AG04450 (cell line): ENCODE measurements at regions not wholly inside any gene's neighbourhood (a gene's known extent, or its start where the extent isn't known, plus 50 kb on each side); places are given as distances from the start of the nearest gene placed in this dataset.

Experiments used
- CTCF ChIA-PET: fragments of 300-600, 350-600 bp; formaldehyde crosslinking; extraction: SDS; loops from one replicate; lab custom pipeline; 2022; ENCODE audit warnings: antibody characterized with exemption, inconsistent platforms; lab: Charles Lee
- POLR2A ChIA-PET: fragments of 350-600 bp; formaldehyde crosslinking; extraction: SDS; loops from one replicate; lab custom pipeline; 2021; ENCODE audit warnings: antibody characterized with exemption, inconsistent platforms; lab: Yijun Ruan, JAX
- DNase-seq: peaks from one replicate; pipeline ENCODE4 v3.0.0-alpha.2; 2011; ENCODE audit warnings: low read depth, low spot score
- H3K27ac ChIP-seq: one replicate; pipeline ENCODE4 v1.5.1; 2012; ENCODE audit warnings: low read depth, low read length, control low read depth
- H3K27me3 ChIP-seq: one replicate; pipeline ENCODE4 v1.6.0; 2012; ENCODE audit warnings: low read length; ENCODE audit not compliant: control insufficient read depth, insufficient read depth
- H3K4me3 ChIP-seq: 2 replicates; pipeline ENCODE4 v1.5.1; 2011; ENCODE audit warnings: mild to moderate bottlenecking, low read depth, low read length, control low read depth
- H3K9me3 ChIP-seq: 2 replicates; pipeline ENCODE4 v1.5.1; 2012; ENCODE audit warnings: low read length; ENCODE audit not compliant: control insufficient read depth, insufficient read depth
- TF ChIP-seq, protein P1 (sequence below): IDR thresholded peaks from 2 replicates; pipeline ENCODE4 v1.5.1; 2011; ENCODE audit warnings: low read depth, low read length, control low read depth, inconsistent platforms

GRCh38 chr6:115832186-115832585 is 228.5 kb downstream of the FRK start:
- CTCF ChIA-PET, result interaction anchor here (0.8 kb wide), 1 partner anchor 172 kb away, joined by 4 read pairs; no protein-coding TSS in a partner anchor
- DNase-seq, result no peak
- TF ChIP-seq, protein P1, sequence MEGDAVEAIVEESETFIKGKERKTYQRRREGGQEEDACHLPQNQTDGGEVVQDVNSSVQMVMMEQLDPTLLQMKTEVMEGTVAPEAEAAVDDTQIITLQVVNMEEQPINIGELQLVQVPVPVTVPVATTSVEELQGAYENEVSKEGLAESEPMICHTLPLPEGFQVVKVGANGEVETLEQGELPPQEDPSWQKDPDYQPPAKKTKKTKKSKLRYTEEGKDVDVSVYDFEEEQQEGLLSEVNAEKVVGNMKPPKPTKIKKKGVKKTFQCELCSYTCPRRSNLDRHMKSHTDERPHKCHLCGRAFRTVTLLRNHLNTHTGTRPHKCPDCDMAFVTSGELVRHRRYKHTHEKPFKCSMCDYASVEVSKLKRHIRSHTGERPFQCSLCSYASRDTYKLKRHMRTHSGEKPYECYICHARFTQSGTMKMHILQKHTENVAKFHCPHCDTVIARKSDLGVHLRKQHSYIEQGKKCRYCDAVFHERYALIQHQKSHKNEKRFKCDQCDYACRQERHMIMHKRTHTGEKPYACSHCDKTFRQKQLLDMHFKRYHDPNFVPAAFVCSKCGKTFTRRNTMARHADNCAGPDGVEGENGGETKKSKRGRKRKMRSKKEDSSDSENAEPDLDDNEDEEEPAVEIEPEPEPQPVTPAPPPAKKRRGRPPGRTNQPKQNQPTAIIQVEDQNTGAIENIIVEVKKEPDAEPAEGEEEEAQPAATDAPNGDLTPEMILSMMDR, result no peak
- no peaks in the 10 kb centered on the region for H3K27me3 ChIP-seq
- H3K9me3 ChIP-seq, result peaks cover 2% of the 10 kb centered on the region; the same call in 1 of the 2 replicates
- POLR2A ChIA-PET, result no interaction called here
- H3K27ac ChIP-seq, result no peak overlapping the region
- H3K4me3 ChIP-seq, result no peak overlapping the region

DNA sequence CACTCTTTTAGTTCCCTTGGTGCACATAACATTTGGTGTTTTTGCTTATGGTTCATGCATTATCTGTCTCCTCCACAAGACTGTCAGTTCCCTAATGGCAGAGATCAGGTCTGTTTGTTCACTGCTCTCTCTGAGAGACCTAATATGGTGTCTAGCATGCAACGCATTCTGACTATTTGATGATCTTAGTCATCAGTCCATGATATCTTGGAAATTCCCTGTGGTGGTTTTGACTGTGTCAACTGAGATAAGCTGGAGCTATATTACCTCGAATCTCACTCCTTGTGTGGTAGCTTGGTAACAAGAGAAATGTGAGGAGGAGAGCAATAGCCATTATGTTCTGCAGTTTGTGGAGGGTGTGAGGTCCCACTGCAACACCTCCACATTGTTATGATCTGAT is 229.8 kb downstream of the FRK start:
- ChIA-PET POLR2A (no interaction called here), CTCF (no interaction called here)
- H3K9me3 ChIP-seq, result peaks cover 2% of the 10 kb centered on the region; the same call in 1 of the 2 replicates
- H3K27ac ChIP-seq, result no peak overlapping the region
- no peak for DNase-seq
- no peak overlapping the region for H3K4me3 ChIP-seq
- TF ChIP-seq, protein P1, result no peak
- H3K27me3 ChIP-seq, result no peaks in the 10 kb centered on the region

GRCh38 chr6:115821798-115822197 is 238.9 kb downstream of the FRK start:
- H3K27me3 ChIP-seq, result no peaks in the 10 kb centered on the region
- POLR2A ChIA-PET, result no interaction called here
- TF ChIP-seq, protein P1, result no peak
- CTCF ChIA-PET, result no interaction called here
- DNase-seq, result no peak
- no peak overlapping the region for H3K4me3 ChIP-seq
- no peaks in the 10 kb centered on the region for H3K9me3 ChIP-seq
- no peak overlapping the region for H3K27ac ChIP-seq

DNA sequence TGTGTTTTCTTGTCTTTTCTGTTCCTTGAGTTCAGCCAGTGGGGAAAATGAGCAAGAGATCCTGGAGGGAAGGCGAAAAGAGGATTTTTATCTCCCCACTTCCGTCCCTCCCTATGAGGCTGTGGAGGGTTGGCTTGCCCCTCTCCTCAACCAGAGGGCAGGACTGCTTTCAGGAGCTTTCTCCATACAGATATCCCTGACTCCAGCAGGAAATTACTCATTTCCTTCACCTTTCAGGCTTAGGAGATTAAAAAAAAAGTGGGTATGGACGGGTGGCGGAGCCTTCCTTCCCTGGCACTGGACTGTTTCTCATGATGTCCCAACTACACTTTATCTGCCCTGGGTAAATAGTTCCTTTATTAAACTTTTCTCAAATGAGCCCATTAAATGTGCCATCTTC is 241.2 kb downstream of the FRK start:
- Histone ChIP-seq H3K9me3 (no peaks in the 10 kb centered on the region), H3K27me3 (no peaks in the 10 kb centered on the region), H3K27ac (no peak overlapping the region), H3K4me3 (no peak overlapping the region)
- ChIA-PET POLR2A (no interaction called here), CTCF (no interaction called here)
- TF ChIP-seq, protein P1, result no peak
- no peak for DNase-seq

- H3K27me3 ChIP-seq, result no peaks in the 10 kb centered on the region
- DNase-seq, result no peak
- POLR2A ChIA-PET, result no interaction called here
- H3K27ac ChIP-seq, result no peak overlapping the region
- no peaks in the 10 kb centered on the region for H3K9me3 ChIP-seq
- TF ChIP-seq, protein P1, result no peak
- no peak overlapping the region for H3K4me3 ChIP-seq
- CTCF ChIA-PET, result no interaction called here
Observed at GRCh38 chr6:115817161-115817560, 243.5 kb downstream of the FRK start.
